K562 (cell line): ENCODE measurements at regions not wholly inside any gene's neighbourhood (a gene's known extent, or its start where the extent isn't known, plus 50 kb on each side); places are given as distances from the start of the nearest gene placed in this dataset.

ENCODE experiments used
- CHD7 ChIP-seq: fragments of 200-600 bp; sonication (generic); IDR thresholded peaks from one replicate; pipeline ENCODE4 v1.6.1; 2012; ENCODE audit warnings: mild to moderate bottlenecking, low read depth, low read length, inconsistent platforms
- CREM ChIP-seq: IDR thresholded peaks from 2 replicates; pipeline ENCODE4 v1.6.1; 2014; ENCODE audit warnings: antibody characterized with exemption, low read depth
- CTCFL ChIP-seq: IDR thresholded peaks from 2 replicates; pipeline ENCODE4 v1.6.1; 2011; ENCODE audit warnings: borderline replicate concordance, low read depth, mild to moderate bottlenecking, moderate library complexity, low read length; ENCODE audit not compliant: insufficient read depth, poor library complexity, severe bottlenecking

GRCh38 chrX:96314985-96315384 is 369.7 kb upstream of the DIAPH2 start (continued):
- no peak for TF ChIP-seq CTCFL
- no peak for TF ChIP-seq CHD7
- no peak for TF ChIP-seq CREM
